IMR-90 (cell line): ENCODE measurements at regions not wholly inside any gene's neighbourhood (a gene's known extent, or its start where the extent isn't known, plus 50 kb on each side); places are given as distances from the start of the nearest gene placed in this dataset.

ENCODE experiments used
- RAD21 ChIP-seq: IDR thresholded peaks from 2 replicates; pipeline ENCODE4 v1.6.1; 2012; ENCODE audit warnings: low read length, improper control_type of control experiment
- SMC3 ChIP-seq: fragments of 150-350 bp; IDR thresholded peaks from 2 replicates; pipeline ENCODE4 v1.6.1; 2016; ENCODE audit warnings: low read depth, mild to moderate bottlenecking, antibody characterized with exemption, low read length, moderate library complexity
- TF ChIP-seq, protein P1 (sequence below): conservative IDR thresholded peaks from 2 replicates; pipeline ENCODE4 v1.5.1; 2012; ENCODE audit warnings: mild to moderate bottlenecking, low read depth, low read length, improper control_type of control experiment

GRCh38 chr18:29616867-29617266, 1425.7 kb downstream of the DSC3 start:
- TF ChIP-seq SMC3 (no peak), RAD21 (no peak)
- TF ChIP-seq, protein P1, sequence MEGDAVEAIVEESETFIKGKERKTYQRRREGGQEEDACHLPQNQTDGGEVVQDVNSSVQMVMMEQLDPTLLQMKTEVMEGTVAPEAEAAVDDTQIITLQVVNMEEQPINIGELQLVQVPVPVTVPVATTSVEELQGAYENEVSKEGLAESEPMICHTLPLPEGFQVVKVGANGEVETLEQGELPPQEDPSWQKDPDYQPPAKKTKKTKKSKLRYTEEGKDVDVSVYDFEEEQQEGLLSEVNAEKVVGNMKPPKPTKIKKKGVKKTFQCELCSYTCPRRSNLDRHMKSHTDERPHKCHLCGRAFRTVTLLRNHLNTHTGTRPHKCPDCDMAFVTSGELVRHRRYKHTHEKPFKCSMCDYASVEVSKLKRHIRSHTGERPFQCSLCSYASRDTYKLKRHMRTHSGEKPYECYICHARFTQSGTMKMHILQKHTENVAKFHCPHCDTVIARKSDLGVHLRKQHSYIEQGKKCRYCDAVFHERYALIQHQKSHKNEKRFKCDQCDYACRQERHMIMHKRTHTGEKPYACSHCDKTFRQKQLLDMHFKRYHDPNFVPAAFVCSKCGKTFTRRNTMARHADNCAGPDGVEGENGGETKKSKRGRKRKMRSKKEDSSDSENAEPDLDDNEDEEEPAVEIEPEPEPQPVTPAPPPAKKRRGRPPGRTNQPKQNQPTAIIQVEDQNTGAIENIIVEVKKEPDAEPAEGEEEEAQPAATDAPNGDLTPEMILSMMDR = no peak
